Caco-2 (cell line): ENCODE measurements at regions not wholly inside any gene's neighbourhood (a gene's known extent, or its start where the extent isn't known, plus 50 kb on each side); places are given as distances from the start of the nearest gene placed in this dataset.

Experiments used
- BruUV-seq: library from RNA; stranded (reverse); fragments of 400-500 nt; replicated peaks from 2 replicates; lab custom pipeline; 2021; lab: Mats Ljungman, UMichigan
- CTCF ChIA-PET: fragments of 300-600 bp; sonication (Branson Sonifier 250); formaldehyde crosslinking; loops from one replicate; lab custom pipeline; 2022; ENCODE audit warnings: antibody characterized with exemption; lab: Charles Lee
- POLR2A ChIA-PET: fragments of 300-600 bp; sonication (Branson Sonifier 250); formaldehyde crosslinking; loops from one replicate; lab custom pipeline; 2022; ENCODE audit warnings: antibody characterized with exemption; lab: Charles Lee
- DNase-seq, 2 experiments: peaks; one replicate each; pipeline versions ENCODE4 v3.0.0 to v3.0.0-alpha.2; 2020 to 2022
- H3K27me3 ChIP-seq: replicated peaks from 2 replicates; pipeline ENCODE4 v1.6.0; 2011; ENCODE audit warnings: low read length; ENCODE audit not compliant: control insufficient read depth, insufficient read depth
- H3K36me3 ChIP-seq: 2 replicates; pipeline ENCODE4 v1.5.1; 2011; ENCODE audit warnings: low read length; ENCODE audit not compliant: control insufficient read depth, insufficient read depth
- H3K4me1 ChIP-seq: fragments of 250-450 bp; sonication (Bioruptor Pico); 2 replicates; pipeline ENCODE4 v1.5.1; 2020; ENCODE audit warnings: mild to moderate bottlenecking
- H3K4me3 ChIP-seq: 2 replicates; pipeline ENCODE4 v1.5.1; 2011; ENCODE audit warnings: low read depth, mild to moderate bottlenecking, control low read depth, low read length
- H3K9me3 ChIP-seq: fragments of 250-450 bp; sonication (Bioruptor Pico); 2 replicates; pipeline ENCODE4 v1.5.1; 2020; ENCODE audit warnings: mild to moderate bottlenecking, moderate library complexity
- H3K27ac Mint-ChIP-seq: one replicate; pipeline ENCODE4 v1.8.0; 2022; ENCODE audit warnings: mixed read lengths; ENCODE audit not compliant: unreplicated experiment
- H3K27me3 Mint-ChIP-seq: one replicate; pipeline ENCODE4 v1.8.0; 2022; ENCODE audit warnings: mixed read lengths; ENCODE audit not compliant: insufficient read depth, unreplicated experiment
- H3K36me3 Mint-ChIP-seq: one replicate; pipeline ENCODE4 v1.8.0; 2022; ENCODE audit warnings: mild to moderate bottlenecking, mixed read lengths; ENCODE audit not compliant: insufficient read depth, unreplicated experiment
- H3K4me1 Mint-ChIP-seq: one replicate; pipeline ENCODE4 v1.8.0; 2022; ENCODE audit warnings: low read depth, mixed read lengths; ENCODE audit not compliant: unreplicated experiment
- H3K4me3 Mint-ChIP-seq: one replicate; pipeline ENCODE4 v1.8.0; 2022; ENCODE audit warnings: mild to moderate bottlenecking, moderate library complexity, mixed read lengths; ENCODE audit not compliant: unreplicated experiment
- H3K9me3 Mint-ChIP-seq: one replicate; pipeline ENCODE4 v1.8.0; 2022; ENCODE audit warnings: mixed read lengths; ENCODE audit not compliant: unreplicated experiment
- CTCF ChIP-seq, 2 experiments: fragments of 200-600 bp in 1 of 2; IDR thresholded peaks; 1 replicate in 1 of 2; 2 replicates in 1 of 2; pipeline versions ENCODE4 v1.5.1 to v1.8.0; 2011 to 2022; ENCODE audit warnings: antibody characterized with exemption in 1 of 2, control low read depth in 1 of 2, inconsistent platforms in 1 of 2, low read depth in 1 of 2, low read length in 1 of 2, mild to moderate bottlenecking in 1 of 2, moderate library complexity in 1 of 2; ENCODE audit not compliant: insufficient read depth in 1 of 2, severe bottlenecking in 1 of 2, unreplicated experiment in 1 of 2
- intact Hi-C: fragments of 100-400 bp; cut with micrococcal nuclease; formaldehyde crosslinking; loops from one replicate; pipeline ENCODE4 v1.10.0; 2022; ENCODE audit not compliant: unreplicated experiment

DNA sequence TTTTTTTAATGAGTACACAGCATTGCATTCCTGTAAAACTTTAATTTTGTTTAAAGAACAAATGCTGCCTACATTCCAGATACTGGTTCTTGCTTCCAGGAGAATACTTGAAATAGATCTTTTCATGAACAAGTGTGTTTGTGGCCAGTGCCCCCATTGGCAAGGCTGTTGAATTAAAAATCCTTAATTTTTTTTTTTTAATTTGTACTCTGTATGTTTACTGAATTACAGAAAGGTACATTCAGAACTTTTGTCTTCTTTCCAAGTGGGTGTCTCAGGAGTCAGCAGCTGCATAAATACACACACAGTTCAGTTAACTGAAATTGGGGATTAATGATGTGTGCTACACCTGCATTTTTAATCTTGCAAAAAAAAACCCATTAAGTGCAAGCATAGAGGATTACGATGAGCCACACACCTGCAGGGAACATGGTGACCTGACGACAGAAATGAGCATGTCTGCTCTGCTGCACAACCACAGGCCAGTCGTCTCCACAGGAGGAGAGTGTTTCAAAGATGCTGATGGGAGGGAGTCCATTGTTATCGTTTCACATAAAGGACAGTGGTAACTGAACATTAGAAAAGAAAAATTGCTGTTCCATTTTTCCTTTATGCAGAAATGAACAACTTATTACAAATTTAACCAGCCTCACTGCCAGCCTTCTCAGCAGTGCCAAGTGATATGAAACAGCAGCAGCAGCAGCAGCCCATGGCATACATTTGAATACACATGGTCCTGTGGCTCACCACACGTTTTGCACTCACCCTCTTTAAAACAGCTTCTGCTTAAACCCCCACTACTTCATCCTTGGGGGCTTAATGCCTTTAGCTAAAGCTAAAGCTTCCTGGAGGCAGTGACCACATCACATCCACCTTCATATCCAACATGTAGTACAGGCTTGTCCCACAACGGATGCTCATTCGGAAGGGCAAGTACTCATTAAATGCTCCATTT is 72.3 kb upstream of the RFC3 start:
- Mint-ChIP-seq H3K36me3 (no peaks in the 10 kb centered on the region), H3K27me3 (no peaks in the 10 kb centered on the region), H3K4me3 (no peak overlapping the region), H3K9me3 (peaks cover 16% of the 10 kb centered on the region), H3K27ac (no peak overlapping the region), H3K4me1 (peaks cover 1% of the 10 kb centered on the region)
- DNase-seq = no peak
- H3K4me1 ChIP-seq = no peaks in the 10 kb centered on the region
- no peaks in the 10 kb centered on the region for H3K36me3 ChIP-seq
- no peaks in the 10 kb centered on the region for H3K27me3 ChIP-seq
- no peak overlapping the region for H3K4me3 ChIP-seq
- H3K9me3 ChIP-seq = no peaks in the 10 kb centered on the region
- no TSS peak for BruUV-seq
- ChIA-PET CTCF (no interaction called here), POLR2A (no interaction called here)
- intact Hi-C loops = no loop called here
- TF ChIP-seq CTCF (IDR thresholded peaks at IDR 0.05; ENCODE audit: insufficient read depth in 1 of 2, low read depth in 1 of 2, low read length in 1 of 2, severe bottlenecking in 1 of 2, unreplicated experiment in 1 of 2) = no peak

DNA sequence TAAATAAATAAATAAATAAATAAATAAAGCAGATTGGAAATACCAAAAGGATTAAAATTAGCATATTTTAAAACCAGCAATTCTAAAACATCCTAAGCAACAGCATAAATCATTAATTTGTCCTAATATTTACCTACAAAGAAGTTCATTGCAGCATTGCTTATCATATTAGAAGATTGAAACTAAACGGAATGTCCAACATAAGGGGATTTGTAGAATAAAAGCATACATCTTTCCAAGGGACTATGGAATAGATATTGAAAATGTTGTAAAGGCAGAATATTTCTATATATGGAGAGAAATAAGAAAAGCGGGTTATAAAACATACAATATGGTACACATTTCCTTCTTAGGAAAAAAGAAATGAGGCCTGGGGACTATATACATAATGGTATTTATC is 71.1 kb upstream of the RFC3 start:
- BruUV-seq = no TSS peak
- no peaks in the 10 kb centered on the region for H3K9me3 ChIP-seq
- CTCF ChIA-PET = no interaction called here

GRCh38 chr13:33751151-33751550 is 66.8 kb upstream of the RFC3 start:
- BruUV-seq = no TSS peak
- Histone ChIP-seq H3K4me1 (no peaks in the 10 kb centered on the region), H3K27me3 (no peaks in the 10 kb centered on the region), H3K36me3 (no peaks in the 10 kb centered on the region), H3K4me3 (no peak overlapping the region), H3K9me3 (no peaks in the 10 kb centered on the region)
- no peak overlapping the region for H3K4me3 Mint-ChIP-seq
- POLR2A ChIA-PET = no interaction called here
- H3K4me1 Mint-ChIP-seq = peaks cover 6% of the 10 kb centered on the region
- no peaks in the 10 kb centered on the region for H3K9me3 Mint-ChIP-seq
- intact Hi-C loops = no loop called here
- H3K27ac Mint-ChIP-seq = no peak overlapping the region
- no peaks in the 10 kb centered on the region for H3K27me3 Mint-ChIP-seq
- H3K36me3 Mint-ChIP-seq = no peaks in the 10 kb centered on the region
- no peak for TF ChIP-seq CTCF (IDR thresholded peaks at IDR 0.05; ENCODE audit: insufficient read depth in 1 of 2, low read depth in 1 of 2, low read length in 1 of 2, severe bottlenecking in 1 of 2, unreplicated experiment in 1 of 2)
- DNase-seq = no peak
- CTCF ChIA-PET = interaction anchor here (0.7 kb wide), 1 partner anchor 418 kb away, joined by 3 read pairs; no protein-coding TSS in a partner anchor

More for the DNA sequence above, 71.1 kb upstream of the RFC3 start:
- DNase-seq = no peak
- H3K4me1 Mint-ChIP-seq = peaks cover 6% of the 10 kb centered on the region
- Histone ChIP-seq H3K27me3 (no peaks in the 10 kb centered on the region), H3K4me3 (no peak overlapping the region), H3K4me1 (no peaks in the 10 kb centered on the region), H3K36me3 (no peaks in the 10 kb centered on the region)
- H3K27me3 Mint-ChIP-seq = no peaks in the 10 kb centered on the region
- intact Hi-C loops = no loop called here
- H3K36me3 Mint-ChIP-seq = no peaks in the 10 kb centered on the region
- no peak for TF ChIP-seq CTCF (IDR thresholded peaks at IDR 0.05; ENCODE audit: insufficient read depth in 1 of 2, low read depth in 1 of 2, low read length in 1 of 2, severe bottlenecking in 1 of 2, unreplicated experiment in 1 of 2)
- peaks cover 16% of the 10 kb centered on the region for H3K9me3 Mint-ChIP-seq
- POLR2A ChIA-PET = no interaction called here
- H3K27ac Mint-ChIP-seq = no peak overlapping the region
- no peak overlapping the region for H3K4me3 Mint-ChIP-seq
